ENCODE measurements at regions not wholly inside any gene's neighbourhood (a gene's known extent, or its start where the extent isn't known, plus 50 kb on each side); places are given as distances from the start of the nearest gene placed in this dataset.
"Not testable (repeated sequence)": the region's sequence is repeated elsewhere in the genome, so short reads cannot be mapped to it uniquely, and the experiment has no call there.

DNA sequence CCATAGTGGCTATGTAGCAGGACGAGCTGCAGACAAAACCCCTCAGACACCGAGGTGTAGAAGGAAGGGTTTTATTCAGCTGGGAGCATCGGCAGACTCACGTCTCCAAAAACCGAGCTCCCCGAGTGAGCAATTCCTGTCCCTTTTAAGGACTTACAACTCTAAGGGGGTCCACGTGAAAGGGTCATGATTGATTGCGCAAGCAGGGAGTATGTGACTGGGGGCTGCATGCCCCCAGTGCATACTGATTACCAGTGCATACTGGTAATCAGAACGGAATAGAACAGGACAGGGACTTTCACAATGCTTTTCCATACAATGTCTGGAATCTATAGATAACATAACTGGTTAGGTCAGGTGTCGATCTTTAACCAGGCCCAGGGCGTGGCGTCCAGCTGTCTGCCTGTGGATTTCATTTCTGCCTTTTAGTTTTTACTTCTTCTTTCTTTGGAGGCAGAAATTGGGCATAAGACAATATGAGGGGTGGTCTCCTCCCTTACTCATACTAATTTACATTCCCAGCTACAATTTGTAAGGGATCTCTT is 447.3 kb downstream of the OTOL1 start:
- not testable (repeated sequence) for H3K4me1 ChIP-seq (ENCODE audit: control insufficient read depth, low read depth, low read length); H3K79me1 ChIP-seq (ENCODE audit: low read length); H2BK15ac ChIP-seq (replicated peaks; ENCODE audit: low read depth); H3K4me2 ChIP-seq (ENCODE audit: low read length); H3K18ac ChIP-seq (ENCODE audit: low read length); H3K9ac ChIP-seq (ENCODE audit: low read length); H2AK5ac ChIP-seq (ENCODE audit: low read length); DNase-seq; H3K4me3 ChIP-seq (ENCODE audit: low read length); H3K4ac ChIP-seq (ENCODE audit: low read depth, low read length); H3K36me3 ChIP-seq (ENCODE audit: control insufficient read depth, insufficient read depth, low read length); H3K27me3 ChIP-seq (ENCODE audit: insufficient read depth, low read length, poor library complexity); H2BK5ac ChIP-seq (ENCODE audit: low read length); H4K8ac ChIP-seq (ENCODE audit: low read depth, low read length); H3K56ac ChIP-seq (ENCODE audit: low read length); H3K23ac ChIP-seq (ENCODE audit: low read length); H2BK120ac ChIP-seq (ENCODE audit: low read depth, low read length); H3K79me2 ChIP-seq (ENCODE audit: control insufficient read depth, insufficient read depth, low read length); H3K27ac ChIP-seq (ENCODE audit: low read depth, low read length); H4K5ac ChIP-seq (ENCODE audit: low read length)
- no CpG with 5 or more reads among the region's 12 CpGs for WGBS (ENCODE audit: extremely low coverage, insufficient coverage, low lambda C conversion rate)

DNA sequence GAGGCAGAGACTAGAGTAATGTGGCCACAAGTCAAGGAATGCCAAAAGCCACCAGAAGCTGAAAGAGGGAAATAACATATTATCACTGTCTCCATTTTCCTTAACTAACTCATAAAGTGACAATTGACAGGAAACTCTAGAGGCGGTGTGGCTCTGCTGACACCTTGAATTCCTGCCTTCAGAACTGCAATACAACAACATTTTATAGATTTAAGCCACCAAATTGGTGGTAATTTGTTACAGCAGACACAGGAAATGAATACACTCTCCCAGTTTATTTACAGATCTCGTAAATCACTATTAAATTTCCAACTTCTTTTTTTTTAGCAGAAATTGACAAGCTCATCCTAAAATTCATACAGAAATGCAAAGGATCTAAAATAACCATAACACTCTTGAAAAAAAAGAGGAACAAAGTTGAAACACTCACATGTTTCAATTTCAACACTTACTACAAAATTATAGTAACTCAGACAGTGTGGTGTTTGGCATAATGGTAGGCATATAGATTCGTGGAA is 449.9 kb downstream of the OTOL1 start:
- DNase-seq = peak; percentile 10
- H3K4me2 ChIP-seq (ENCODE audit: low read length) = no peak overlapping the region
- H4K5ac ChIP-seq (ENCODE audit: low read length) = no peak overlapping the region
- no peak overlapping the region for H3K18ac ChIP-seq (ENCODE audit: low read length)
- H3K56ac ChIP-seq (ENCODE audit: low read length) = no peak overlapping the region
- H4K8ac ChIP-seq (ENCODE audit: low read depth, low read length) = no peak overlapping the region
- no peaks in the 10 kb centered on the region for H3K36me3 ChIP-seq (ENCODE audit: control insufficient read depth, insufficient read depth, low read length)
- no peak overlapping the region for H3K4ac ChIP-seq (ENCODE audit: low read depth, low read length)
- H3K79me2 ChIP-seq (ENCODE audit: control insufficient read depth, insufficient read depth, low read length) = no peaks in the 10 kb centered on the region
- no peak overlapping the region for H3K9ac ChIP-seq (ENCODE audit: low read length)
- no peaks in the 10 kb centered on the region for H3K4me1 ChIP-seq (ENCODE audit: control insufficient read depth, low read depth, low read length)
- H3K27me3 ChIP-seq (ENCODE audit: insufficient read depth, low read length, poor library complexity) = no peaks in the 10 kb centered on the region
- H2BK120ac ChIP-seq (ENCODE audit: low read depth, low read length) = no peak overlapping the region
- no peak overlapping the region for H3K27ac ChIP-seq (ENCODE audit: low read depth, low read length)
- H3K4me3 ChIP-seq (ENCODE audit: low read length) = no peak overlapping the region
- H2BK5ac ChIP-seq (ENCODE audit: low read length) = no peak overlapping the region
- H3K23ac ChIP-seq (ENCODE audit: low read length) = no peak overlapping the region
- no CpG with 5 or more reads among the region's 3 CpGs for WGBS (ENCODE audit: extremely low coverage, insufficient coverage, low lambda C conversion rate)
- H2AK5ac ChIP-seq (ENCODE audit: low read length) = no peak overlapping the region
- no peak overlapping the region for H2BK15ac ChIP-seq (replicated peaks; ENCODE audit: low read depth)
- H3K79me1 ChIP-seq (ENCODE audit: low read length) = no peaks in the 10 kb centered on the region

DNA sequence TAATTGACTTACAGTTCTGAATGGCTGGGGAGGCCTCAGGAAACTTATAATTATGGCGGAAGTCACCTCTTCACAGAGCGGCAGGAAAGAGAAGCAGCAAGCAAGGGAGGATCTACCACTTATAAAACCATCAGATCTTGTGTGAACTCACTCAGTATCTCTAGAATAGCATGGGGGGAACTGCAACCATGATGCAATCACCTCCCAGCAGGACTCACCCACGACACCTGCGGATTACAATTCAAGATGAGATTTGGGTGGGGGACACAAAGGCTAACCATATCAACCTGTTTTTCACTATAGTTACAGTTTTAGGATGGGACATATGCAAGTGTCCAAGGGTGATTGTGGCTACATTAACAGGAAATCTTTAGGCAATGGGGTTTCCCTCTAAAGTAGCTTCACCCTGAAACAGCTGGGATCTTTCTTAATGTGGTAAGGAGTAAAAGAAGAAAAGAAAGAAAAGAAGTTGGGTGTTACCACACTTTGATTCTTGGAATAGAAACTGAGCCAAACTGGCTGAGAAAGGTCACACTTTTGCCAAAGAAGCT is 453.8 kb downstream of the OTOL1 start:
- Histone ChIP-seq H2AK5ac (ENCODE audit: low read length) (no peak overlapping the region), H3K4ac (ENCODE audit: low read depth, low read length) (no peak overlapping the region), H3K4me3 (ENCODE audit: low read length) (no peak overlapping the region), H3K27me3 (ENCODE audit: insufficient read depth, low read length, poor library complexity) (no peaks in the 10 kb centered on the region), H4K8ac (ENCODE audit: low read depth, low read length) (no peak overlapping the region), H3K23ac (ENCODE audit: low read length) (no peak overlapping the region), H3K4me1 (ENCODE audit: control insufficient read depth, low read depth, low read length) (no peaks in the 10 kb centered on the region), H2BK120ac (ENCODE audit: low read depth, low read length) (no peak overlapping the region), H3K9ac (ENCODE audit: low read length) (no peak overlapping the region), H3K4me2 (ENCODE audit: low read length) (no peak overlapping the region), H3K18ac (ENCODE audit: low read length) (no peak overlapping the region), H3K36me3 (ENCODE audit: control insufficient read depth, insufficient read depth, low read length) (no peaks in the 10 kb centered on the region), H3K56ac (ENCODE audit: low read length) (no peak overlapping the region), H2BK15ac (replicated peaks; ENCODE audit: low read depth) (no peak overlapping the region), H3K79me1 (ENCODE audit: low read length) (no peaks in the 10 kb centered on the region), H3K27ac (ENCODE audit: low read depth, low read length) (no peak overlapping the region), H2BK5ac (ENCODE audit: low read length) (no peak overlapping the region), H4K5ac (ENCODE audit: low read length) (no peak overlapping the region), H3K79me2 (ENCODE audit: control insufficient read depth, insufficient read depth, low read length) (no peaks in the 10 kb centered on the region)
- no peak for DNase-seq
- no CpG with 5 or more reads among the region's 4 CpGs for WGBS (ENCODE audit: extremely low coverage, insufficient coverage, low lambda C conversion rate)

DNA sequence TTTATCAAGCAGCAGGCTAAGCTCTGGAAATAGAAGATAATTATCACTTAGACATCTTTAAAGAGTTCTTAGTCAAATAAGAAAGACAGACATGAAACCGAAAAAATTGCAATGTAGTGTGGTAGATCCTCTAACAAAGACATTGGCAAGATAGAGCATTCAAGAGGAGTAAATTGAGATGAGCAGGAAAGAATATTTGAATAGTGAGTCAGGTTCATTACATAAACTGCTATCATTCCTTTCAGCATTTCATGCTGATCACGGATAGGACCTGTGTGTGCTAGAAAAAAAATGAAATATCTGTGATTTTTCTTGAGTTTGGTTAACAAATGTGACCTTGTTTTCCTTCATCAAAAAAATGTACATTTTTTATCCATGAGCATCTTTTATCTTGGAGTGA is 460.9 kb downstream of the OTOL1 start:
- Histone ChIP-seq H3K18ac (ENCODE audit: low read length) (no peak overlapping the region), H3K79me2 (ENCODE audit: control insufficient read depth, insufficient read depth, low read length) (no peaks in the 10 kb centered on the region), H3K9ac (ENCODE audit: low read length) (no peak overlapping the region), H3K4me1 (ENCODE audit: control insufficient read depth, low read depth, low read length) (no peaks in the 10 kb centered on the region), H2AK5ac (ENCODE audit: low read length) (no peak overlapping the region), H3K4ac (ENCODE audit: low read depth, low read length) (no peak overlapping the region), H3K27ac (ENCODE audit: low read depth, low read length) (no peak overlapping the region), H3K56ac (ENCODE audit: low read length) (no peak overlapping the region), H3K79me1 (ENCODE audit: low read length) (no peaks in the 10 kb centered on the region), H3K4me2 (ENCODE audit: low read length) (no peak overlapping the region), H4K5ac (ENCODE audit: low read length) (no peak overlapping the region), H3K36me3 (ENCODE audit: control insufficient read depth, insufficient read depth, low read length) (no peaks in the 10 kb centered on the region), H2BK5ac (ENCODE audit: low read length) (no peak overlapping the region), H3K4me3 (ENCODE audit: low read length) (no peak overlapping the region), H2BK15ac (replicated peaks; ENCODE audit: low read depth) (no peak overlapping the region), H3K27me3 (ENCODE audit: insufficient read depth, low read length, poor library complexity) (no peaks in the 10 kb centered on the region), H2BK120ac (ENCODE audit: low read depth, low read length) (no peak overlapping the region), H3K23ac (ENCODE audit: low read length) (no peak overlapping the region), H4K8ac (ENCODE audit: low read depth, low read length) (no peak overlapping the region)
- WGBS (ENCODE audit: extremely low coverage, insufficient coverage, low lambda C conversion rate) = no CpG with 5 or more reads among the region's 2 CpGs
- DNase-seq = peak; percentile 14

DNA sequence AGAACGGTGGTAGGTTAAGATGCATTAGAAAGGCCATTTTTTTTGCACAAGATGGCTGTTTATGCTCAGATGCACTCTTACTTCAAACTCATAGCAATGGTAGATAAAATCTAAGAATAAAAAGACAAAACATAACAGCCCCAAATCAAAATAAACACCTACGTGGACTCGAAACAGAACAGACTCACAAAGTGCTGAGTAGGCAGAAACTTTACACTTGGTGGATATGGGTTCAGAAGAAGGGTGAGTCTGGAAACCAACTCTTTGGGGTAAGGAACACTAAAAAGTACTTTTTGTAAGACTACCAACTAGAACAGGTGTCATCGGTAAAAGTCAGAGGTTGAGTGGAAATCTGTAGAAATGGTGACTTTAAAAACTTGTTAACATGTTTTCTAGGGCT is 468.2 kb downstream of the OTOL1 start:
- H2AK5ac ChIP-seq (ENCODE audit: low read length) = no peak overlapping the region
- DNase-seq = no peak
- H3K27ac ChIP-seq (ENCODE audit: low read depth, low read length) = no peak overlapping the region
- no peak overlapping the region for H4K5ac ChIP-seq (ENCODE audit: low read length)
- no peak overlapping the region for H2BK15ac ChIP-seq (replicated peaks; ENCODE audit: low read depth)
- H3K27me3 ChIP-seq (ENCODE audit: insufficient read depth, low read length, poor library complexity) = no peaks in the 10 kb centered on the region
- H3K18ac ChIP-seq (ENCODE audit: low read length) = no peak overlapping the region
- no peaks in the 10 kb centered on the region for H3K36me3 ChIP-seq (ENCODE audit: control insufficient read depth, insufficient read depth, low read length)
- H3K79me2 ChIP-seq (ENCODE audit: control insufficient read depth, insufficient read depth, low read length) = no peaks in the 10 kb centered on the region
- no peaks in the 10 kb centered on the region for H3K79me1 ChIP-seq (ENCODE audit: low read length)
- H3K56ac ChIP-seq (ENCODE audit: low read length) = no peak overlapping the region
- H3K4ac ChIP-seq (ENCODE audit: low read depth, low read length) = no peak overlapping the region
- H2BK120ac ChIP-seq (ENCODE audit: low read depth, low read length) = no peak overlapping the region
- no peak overlapping the region for H2BK5ac ChIP-seq (ENCODE audit: low read length)
- H3K23ac ChIP-seq (ENCODE audit: low read length) = no peak overlapping the region
- H4K8ac ChIP-seq (ENCODE audit: low read depth, low read length) = no peak overlapping the region
- H3K4me1 ChIP-seq (ENCODE audit: control insufficient read depth, low read depth, low read length) = no peaks in the 10 kb centered on the region
- no CpG with 5 or more reads among the region's 4 CpGs for WGBS (ENCODE audit: extremely low coverage, insufficient coverage, low lambda C conversion rate)
- H3K4me2 ChIP-seq (ENCODE audit: low read length) = no peak overlapping the region
- H3K4me3 ChIP-seq (ENCODE audit: low read length) = no peak overlapping the region
- H3K9ac ChIP-seq (ENCODE audit: low read length) = no peak overlapping the region

DNA sequence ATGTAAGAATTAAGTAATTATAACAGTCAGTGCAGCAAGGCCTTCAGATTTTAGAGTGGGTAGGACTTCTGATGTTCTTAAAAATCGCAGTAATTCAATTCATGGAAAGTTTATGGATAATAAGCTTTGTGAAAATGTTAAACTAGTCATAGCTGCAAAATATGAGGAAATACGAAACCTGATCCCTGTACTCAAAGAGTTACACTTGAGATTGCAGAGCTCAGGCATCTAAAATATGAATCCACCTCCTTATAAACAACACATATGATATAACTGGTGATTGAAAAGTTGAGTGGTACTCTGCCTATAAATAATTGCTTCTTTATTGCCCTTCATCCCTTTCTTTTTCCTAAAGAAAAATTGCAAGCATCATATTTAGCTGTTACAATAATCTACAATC is 473.3 kb downstream of the OTOL1 start:
- no CpG with 5 or more reads among the region's 2 CpGs for WGBS (ENCODE audit: extremely low coverage, insufficient coverage, low lambda C conversion rate)

More for the DNA sequence above, 473.3 kb downstream of the OTOL1 start:
- H4K5ac ChIP-seq (ENCODE audit: low read length) = no peak overlapping the region
- H2BK15ac ChIP-seq (replicated peaks; ENCODE audit: low read depth) = no peak overlapping the region
- H3K4ac ChIP-seq (ENCODE audit: low read depth, low read length) = no peak overlapping the region
- H3K27ac ChIP-seq (ENCODE audit: low read depth, low read length) = no peak overlapping the region
- no peaks in the 10 kb centered on the region for H3K27me3 ChIP-seq (ENCODE audit: insufficient read depth, low read length, poor library complexity)
- no peaks in the 10 kb centered on the region for H3K79me2 ChIP-seq (ENCODE audit: control insufficient read depth, insufficient read depth, low read length)
- H3K23ac ChIP-seq (ENCODE audit: low read length) = no peak overlapping the region
- H2AK5ac ChIP-seq (ENCODE audit: low read length) = no peak overlapping the region
- H3K4me1 ChIP-seq (ENCODE audit: control insufficient read depth, low read depth, low read length) = no peaks in the 10 kb centered on the region
- H3K36me3 ChIP-seq (ENCODE audit: control insufficient read depth, insufficient read depth, low read length) = no peaks in the 10 kb centered on the region
- no peaks in the 10 kb centered on the region for H3K79me1 ChIP-seq (ENCODE audit: low read length)
- no peak for DNase-seq
- no peak overlapping the region for H3K4me2 ChIP-seq (ENCODE audit: low read length)
- no peak overlapping the region for H2BK120ac ChIP-seq (ENCODE audit: low read depth, low read length)
- no peak overlapping the region for H2BK5ac ChIP-seq (ENCODE audit: low read length)
- no peak overlapping the region for H4K8ac ChIP-seq (ENCODE audit: low read depth, low read length)
- no peak overlapping the region for H3K4me3 ChIP-seq (ENCODE audit: low read length)
- no peak overlapping the region for H3K9ac ChIP-seq (ENCODE audit: low read length)
- no peak overlapping the region for H3K18ac ChIP-seq (ENCODE audit: low read length)
- H3K56ac ChIP-seq (ENCODE audit: low read length) = no peak overlapping the region
